HL-60 (cell line): ENCODE measurements at regions not wholly inside any gene's neighbourhood (a gene's known extent, or its start where the extent isn't known, plus 50 kb on each side); places are given as distances from the start of the nearest gene placed in this dataset.

Experiments
- DNase-seq, 2 experiments: peaks; one replicate each; pipeline ENCODE4 v3.0.0-alpha.2; 2010 to 2020; ENCODE audit warnings: low read depth in 1 of 2, low spot score in 1 of 2
- H3K27ac ChIP-seq: fragments of 250-450 bp; sonication (Bioruptor Pico); replicated peaks from 2 replicates; pipeline ENCODE4 v1.5.1; 2020; ENCODE audit warnings: mild to moderate bottlenecking, moderate library complexity
- H3K27me3 ChIP-seq: fragments of 250-450 bp; sonication (Bioruptor Pico); 2 replicates; pipeline ENCODE4 v1.5.1; 2021; ENCODE audit warnings: mild to moderate bottlenecking, moderate library complexity; ENCODE audit not compliant: insufficient read depth, poor library complexity, severe bottlenecking
- H3K4me3 ChIP-seq: replicated peaks from 2 replicates; pipeline ENCODE4 v1.5.1; 2011; ENCODE audit warnings: mild to moderate bottlenecking, control low read depth, low read length; ENCODE audit not compliant: insufficient read depth
- GABPA ChIP-seq: IDR thresholded peaks from 2 replicates; pipeline ENCODE4 v1.6.1; 2012; ENCODE audit warnings: low read depth
- POLR2AphosphoS5 ChIP-seq: IDR thresholded peaks from 2 replicates; pipeline ENCODE4 v1.6.1; 2012; ENCODE audit warnings: low read depth
- SPI1 ChIP-seq: IDR thresholded peaks from 2 replicates; pipeline ENCODE4 v1.6.1; 2012; ENCODE audit warnings: low read depth, mild to moderate bottlenecking, borderline replicate concordance
- TF ChIP-seq, protein P1 (sequence below): IDR thresholded peaks from one replicate; pipeline ENCODE4 v1.5.1; 2011; ENCODE audit warnings: low read length, control low read depth, inconsistent platforms; ENCODE audit not compliant: insufficient read depth
- TF ChIP-seq, protein P2 (sequence below): IDR thresholded peaks from 2 replicates; pipeline ENCODE4 v1.6.1; 2012; ENCODE audit warnings: low read depth; ENCODE audit not compliant: insufficient replicate concordance

DNA sequence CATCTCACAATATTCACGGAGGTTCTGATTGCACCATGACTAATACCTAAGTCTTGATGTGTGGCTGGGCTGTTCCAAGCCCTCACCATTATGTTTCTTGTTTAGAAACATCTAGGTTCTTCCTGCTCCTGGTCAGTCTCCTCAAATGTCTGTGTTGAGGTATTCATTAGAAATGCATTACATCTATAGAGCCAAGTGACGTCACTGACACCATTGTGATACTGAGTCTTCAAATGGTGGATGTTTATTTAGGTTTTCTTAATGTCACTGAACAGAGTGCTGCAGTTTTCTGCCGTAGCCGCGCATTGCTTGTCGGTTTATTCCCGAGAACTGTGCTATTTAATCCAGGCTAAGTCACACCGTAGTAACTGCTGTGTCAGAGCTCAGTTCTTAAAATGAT is 142.4 kb upstream of the SPACA7 start:
- DNase-seq: no peak
- TF ChIP-seq, protein P1, sequence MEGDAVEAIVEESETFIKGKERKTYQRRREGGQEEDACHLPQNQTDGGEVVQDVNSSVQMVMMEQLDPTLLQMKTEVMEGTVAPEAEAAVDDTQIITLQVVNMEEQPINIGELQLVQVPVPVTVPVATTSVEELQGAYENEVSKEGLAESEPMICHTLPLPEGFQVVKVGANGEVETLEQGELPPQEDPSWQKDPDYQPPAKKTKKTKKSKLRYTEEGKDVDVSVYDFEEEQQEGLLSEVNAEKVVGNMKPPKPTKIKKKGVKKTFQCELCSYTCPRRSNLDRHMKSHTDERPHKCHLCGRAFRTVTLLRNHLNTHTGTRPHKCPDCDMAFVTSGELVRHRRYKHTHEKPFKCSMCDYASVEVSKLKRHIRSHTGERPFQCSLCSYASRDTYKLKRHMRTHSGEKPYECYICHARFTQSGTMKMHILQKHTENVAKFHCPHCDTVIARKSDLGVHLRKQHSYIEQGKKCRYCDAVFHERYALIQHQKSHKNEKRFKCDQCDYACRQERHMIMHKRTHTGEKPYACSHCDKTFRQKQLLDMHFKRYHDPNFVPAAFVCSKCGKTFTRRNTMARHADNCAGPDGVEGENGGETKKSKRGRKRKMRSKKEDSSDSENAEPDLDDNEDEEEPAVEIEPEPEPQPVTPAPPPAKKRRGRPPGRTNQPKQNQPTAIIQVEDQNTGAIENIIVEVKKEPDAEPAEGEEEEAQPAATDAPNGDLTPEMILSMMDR: no peak
- TF ChIP-seq GABPA (no peak), SPI1 (no peak), POLR2AphosphoS5 (no peak)
- TF ChIP-seq, protein P2, sequence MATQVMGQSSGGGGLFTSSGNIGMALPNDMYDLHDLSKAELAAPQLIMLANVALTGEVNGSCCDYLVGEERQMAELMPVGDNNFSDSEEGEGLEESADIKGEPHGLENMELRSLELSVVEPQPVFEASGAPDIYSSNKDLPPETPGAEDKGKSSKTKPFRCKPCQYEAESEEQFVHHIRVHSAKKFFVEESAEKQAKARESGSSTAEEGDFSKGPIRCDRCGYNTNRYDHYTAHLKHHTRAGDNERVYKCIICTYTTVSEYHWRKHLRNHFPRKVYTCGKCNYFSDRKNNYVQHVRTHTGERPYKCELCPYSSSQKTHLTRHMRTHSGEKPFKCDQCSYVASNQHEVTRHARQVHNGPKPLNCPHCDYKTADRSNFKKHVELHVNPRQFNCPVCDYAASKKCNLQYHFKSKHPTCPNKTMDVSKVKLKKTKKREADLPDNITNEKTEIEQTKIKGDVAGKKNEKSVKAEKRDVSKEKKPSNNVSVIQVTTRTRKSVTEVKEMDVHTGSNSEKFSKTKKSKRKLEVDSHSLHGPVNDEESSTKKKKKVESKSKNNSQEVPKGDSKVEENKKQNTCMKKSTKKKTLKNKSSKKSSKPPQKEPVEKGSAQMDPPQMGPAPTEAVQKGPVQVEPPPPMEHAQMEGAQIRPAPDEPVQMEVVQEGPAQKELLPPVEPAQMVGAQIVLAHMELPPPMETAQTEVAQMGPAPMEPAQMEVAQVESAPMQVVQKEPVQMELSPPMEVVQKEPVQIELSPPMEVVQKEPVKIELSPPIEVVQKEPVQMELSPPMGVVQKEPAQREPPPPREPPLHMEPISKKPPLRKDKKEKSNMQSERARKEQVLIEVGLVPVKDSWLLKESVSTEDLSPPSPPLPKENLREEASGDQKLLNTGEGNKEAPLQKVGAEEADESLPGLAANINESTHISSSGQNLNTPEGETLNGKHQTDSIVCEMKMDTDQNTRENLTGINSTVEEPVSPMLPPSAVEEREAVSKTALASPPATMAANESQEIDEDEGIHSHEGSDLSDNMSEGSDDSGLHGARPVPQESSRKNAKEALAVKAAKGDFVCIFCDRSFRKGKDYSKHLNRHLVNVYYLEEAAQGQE: no peak
- no peaks in the 10 kb centered on the region for H3K27me3 ChIP-seq
- H3K27ac ChIP-seq: no peak overlapping the region
- no peak overlapping the region for H3K4me3 ChIP-seq

DNA sequence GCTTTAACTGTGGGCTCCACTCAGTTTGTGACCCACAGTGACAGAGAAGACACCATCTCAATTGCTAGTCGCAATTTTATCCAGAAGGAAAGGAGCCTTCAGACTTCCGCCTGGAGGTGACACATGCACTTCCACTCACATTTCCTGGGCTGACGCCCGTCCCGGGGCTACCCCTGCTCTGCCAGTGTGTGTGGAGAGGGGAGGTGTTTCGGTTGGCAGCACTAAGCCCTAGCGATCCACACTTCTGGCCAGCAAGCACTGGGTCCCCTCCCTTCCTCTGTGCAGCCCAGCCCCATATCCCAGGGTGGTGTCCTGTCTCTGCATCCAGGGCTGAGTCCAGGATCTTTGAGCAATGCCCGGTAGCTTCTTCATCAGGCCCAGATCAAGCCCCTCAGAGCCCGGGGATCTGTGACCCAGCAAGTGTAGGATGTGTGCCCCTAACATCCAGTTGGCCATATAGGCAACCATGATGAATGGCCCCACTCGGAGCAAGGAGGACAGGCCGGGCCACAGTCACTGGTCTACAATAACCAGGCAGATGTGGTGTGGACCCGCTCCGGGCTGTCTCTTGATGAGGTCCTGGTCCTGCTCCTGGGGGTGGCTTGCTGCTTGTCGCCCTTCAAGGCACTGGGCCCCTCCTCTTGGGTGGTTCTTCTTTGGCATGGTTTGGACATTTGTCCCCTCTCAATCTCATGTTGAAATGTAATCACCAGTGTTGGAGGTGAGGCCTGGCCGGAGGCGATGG is 141.9 kb upstream of the SPACA7 start:
- Histone ChIP-seq H3K4me3 (no peak overlapping the region), H3K27ac (no peak overlapping the region), H3K27me3 (no peaks in the 10 kb centered on the region)
- no peak for DNase-seq
- TF ChIP-seq GABPA (no peak), POLR2AphosphoS5 (no peak), SPI1 (no peak)
- TF ChIP-seq, protein P2: no peak
- TF ChIP-seq, protein P1: no peak

DNA sequence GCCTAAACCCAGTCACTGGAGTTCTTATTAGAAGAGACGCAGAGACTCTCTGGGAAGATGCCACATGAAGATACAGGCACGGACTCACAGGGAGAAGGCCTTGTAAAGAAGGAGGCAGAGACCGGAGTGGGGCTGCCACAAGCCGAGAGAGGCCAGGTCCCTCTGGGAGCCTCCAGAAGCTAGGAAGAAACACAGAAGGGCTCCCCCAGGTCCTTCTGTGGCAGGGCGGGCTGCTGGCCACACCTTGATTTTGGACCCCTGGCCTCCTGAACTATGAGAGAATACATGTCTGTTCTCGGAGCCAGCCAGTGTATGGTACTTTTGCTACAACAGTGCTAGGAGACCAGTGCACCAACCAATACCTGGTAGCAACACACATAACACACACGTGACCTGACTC is 140.1 kb upstream of the SPACA7 start:
- TF ChIP-seq POLR2AphosphoS5: no peak
- TF ChIP-seq, protein P2: no peak
- no peak for TF ChIP-seq SPI1
- TF ChIP-seq, protein P1: no peak
- TF ChIP-seq GABPA: no peak
- no peak overlapping the region for H3K27ac ChIP-seq
- DNase-seq: no peak
- no peaks in the 10 kb centered on the region for H3K27me3 ChIP-seq
- H3K4me3 ChIP-seq: no peak overlapping the region
